ENCODE measurements at regions not wholly inside any gene's neighbourhood (a gene's known extent, or its start where the extent isn't known, plus 50 kb on each side); places are given as distances from the start of the nearest gene placed in this dataset.
"Not testable (repeated sequence)": the region's sequence is repeated elsewhere in the genome, so short reads cannot be mapped to it uniquely, and the experiment has no call there.

- Mint-ChIP-seq H3K27me3 (peaks cover 5% of the 10 kb centered on the region), H3K4me1 (no peaks in the 10 kb centered on the region), H3K4me3 (no peak overlapping the region), H3K36me3 (ENCODE audit: low read depth) (no peaks in the 10 kb centered on the region), H3K27ac (no peak overlapping the region), H3K9me3 (no peaks in the 10 kb centered on the region)
- no peak for ATAC-seq (replicated peaks)
Observed at GRCh38 chr2:67600946-67601345, 203.8 kb downstream of the ETAA1 start.

DNA sequence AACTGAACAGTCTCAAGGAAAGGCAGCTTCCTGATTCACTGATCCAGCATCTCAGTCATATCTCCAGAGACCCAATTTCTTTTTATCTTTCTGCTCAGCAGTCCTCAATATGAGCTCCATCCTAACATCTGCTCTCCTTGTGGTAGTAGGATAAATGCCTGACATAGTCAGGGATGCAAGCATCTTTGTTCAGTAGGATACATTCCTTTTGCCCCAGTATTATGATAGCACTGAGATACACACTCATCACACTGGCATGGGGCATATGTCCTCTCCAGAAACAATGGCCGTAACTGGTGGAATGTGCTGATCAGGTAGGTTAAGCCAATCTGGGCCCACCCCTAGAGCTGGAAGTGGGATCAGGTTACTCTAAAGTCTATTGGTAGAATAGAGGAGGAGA lies 207.2 kb downstream of the ETAA1 start:
- Mint-ChIP-seq H3K27me3 (peaks cover 5% of the 10 kb centered on the region), H3K27ac (no peak overlapping the region), H3K9me3 (no peaks in the 10 kb centered on the region), H3K4me1 (no peaks in the 10 kb centered on the region), H3K4me3 (no peak overlapping the region), H3K36me3 (ENCODE audit: low read depth) (no peaks in the 10 kb centered on the region)
- no peak for ATAC-seq (replicated peaks)

DNA sequence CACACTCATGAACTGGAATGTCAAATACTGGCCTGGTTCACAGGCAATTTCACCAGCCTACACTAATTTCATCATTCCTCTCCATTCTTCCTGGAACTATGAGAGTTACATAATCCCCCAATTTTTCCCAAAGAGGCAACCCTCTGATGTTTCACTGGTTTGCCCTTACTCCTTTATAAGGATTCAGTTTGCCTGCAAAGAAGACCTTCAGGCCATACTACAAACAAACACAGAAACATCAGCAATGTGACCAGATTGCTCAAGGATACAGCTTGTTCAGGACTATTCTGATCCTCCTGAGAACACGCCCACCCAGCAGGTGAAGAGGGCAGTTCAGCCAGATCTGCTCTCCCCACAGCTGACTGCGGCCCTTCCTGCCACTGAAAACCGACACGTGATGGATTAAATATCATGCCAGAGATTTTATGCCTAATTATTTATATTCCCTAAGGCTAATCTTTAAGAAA lies 215.5 kb downstream of the ETAA1 start:
- Mint-ChIP-seq H3K27me3 (no peaks in the 10 kb centered on the region), H3K9me3 (no peaks in the 10 kb centered on the region), H3K27ac (no peak overlapping the region), H3K4me1 (no peaks in the 10 kb centered on the region), H3K4me3 (no peak overlapping the region), H3K36me3 (ENCODE audit: low read depth) (no peaks in the 10 kb centered on the region)
- ATAC-seq (replicated peaks), result no peak

- no peak for ATAC-seq (replicated peaks)
- H3K9me3 Mint-ChIP-seq, result no peaks in the 10 kb centered on the region
- H3K4me3 Mint-ChIP-seq, result no peak overlapping the region
- no peaks in the 10 kb centered on the region for H3K36me3 Mint-ChIP-seq (ENCODE audit: low read depth)
- H3K27ac Mint-ChIP-seq, result no peak overlapping the region
- H3K4me1 Mint-ChIP-seq, result no peaks in the 10 kb centered on the region
- no peaks in the 10 kb centered on the region for H3K27me3 Mint-ChIP-seq
Observed at GRCh38 chr2:67613227-67613626, 216.1 kb downstream of the ETAA1 start.

DNA sequence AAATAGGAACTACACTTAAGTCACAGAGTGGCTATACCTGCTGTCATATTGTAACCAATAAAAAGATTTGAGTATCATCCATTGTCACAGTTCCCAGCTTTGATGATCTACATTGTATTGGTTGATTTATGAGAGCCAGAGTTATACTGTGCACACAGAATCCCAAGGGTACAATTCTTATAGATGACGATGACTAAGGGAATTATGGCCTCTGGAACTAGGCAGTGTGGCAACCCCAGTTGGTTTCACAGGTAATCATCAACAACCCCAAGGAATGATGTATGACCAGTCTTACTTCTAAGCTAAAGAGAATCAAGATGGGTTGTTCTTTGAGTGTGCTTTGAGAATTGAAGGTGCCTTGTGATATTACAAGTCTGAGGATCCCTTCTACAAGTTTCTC lies 217.3 kb downstream of the ETAA1 start:
- H3K4me1 Mint-ChIP-seq, result no peaks in the 10 kb centered on the region
- no peak for ATAC-seq (replicated peaks)
- no peaks in the 10 kb centered on the region for H3K36me3 Mint-ChIP-seq (ENCODE audit: low read depth)
- H3K27me3 Mint-ChIP-seq, result no peaks in the 10 kb centered on the region
- no peak overlapping the region for H3K4me3 Mint-ChIP-seq
- no peaks in the 10 kb centered on the region for H3K9me3 Mint-ChIP-seq
- no peak overlapping the region for H3K27ac Mint-ChIP-seq

DNA sequence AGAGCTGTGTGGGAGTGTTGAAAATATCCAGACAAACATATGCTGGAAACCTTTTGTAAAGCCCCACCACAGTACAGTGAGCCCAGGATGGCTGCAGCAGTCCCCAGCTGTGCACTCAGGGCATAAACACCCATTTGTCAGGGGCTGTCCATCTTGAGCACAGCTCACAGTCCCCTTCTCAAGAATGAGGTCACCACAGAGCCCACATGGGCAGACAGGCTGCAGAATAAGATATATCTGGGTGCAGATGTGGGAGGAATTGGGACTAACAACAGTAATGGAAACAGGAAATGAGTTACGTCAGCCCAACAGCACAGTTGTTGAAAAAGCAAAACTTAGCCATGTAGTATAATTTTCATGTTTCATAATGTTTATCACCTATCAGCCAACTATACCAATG lies 219.6 kb downstream of the ETAA1 start:
- H3K4me1 Mint-ChIP-seq, result no peaks in the 10 kb centered on the region
- H3K27me3 Mint-ChIP-seq, result no peaks in the 10 kb centered on the region
- no peaks in the 10 kb centered on the region for H3K9me3 Mint-ChIP-seq
- no peak overlapping the region for H3K4me3 Mint-ChIP-seq
- H3K36me3 Mint-ChIP-seq (ENCODE audit: low read depth), result no peaks in the 10 kb centered on the region
- no peak for ATAC-seq (replicated peaks)
- no peak overlapping the region for H3K27ac Mint-ChIP-seq

GRCh38 chr2:67619204-67619603 lies 222.1 kb downstream of the ETAA1 start:
- Mint-ChIP-seq H3K36me3 (ENCODE audit: low read depth) (no peaks in the 10 kb centered on the region), H3K4me3 (no peak overlapping the region), H3K4me1 (no peaks in the 10 kb centered on the region), H3K27me3 (no peaks in the 10 kb centered on the region), H3K27ac (no peak overlapping the region), H3K9me3 (no peaks in the 10 kb centered on the region)
- no peak for ATAC-seq (replicated peaks)

- not testable (repeated sequence) for H3K4me1 Mint-ChIP-seq; ATAC-seq (replicated peaks); H3K27me3 Mint-ChIP-seq; H3K27ac Mint-ChIP-seq; H3K4me3 Mint-ChIP-seq; H3K9me3 Mint-ChIP-seq; H3K36me3 Mint-ChIP-seq (ENCODE audit: low read depth)
Observed at GRCh38 chr2:67623741-67624140, 226.6 kb downstream of the ETAA1 start.

GRCh38 chr2:67625178-67625577 lies 228.0 kb downstream of the ETAA1 start:
- ATAC-seq (replicated peaks), result no peak
- no peak overlapping the region for H3K27ac Mint-ChIP-seq
- no peaks in the 10 kb centered on the region for H3K9me3 Mint-ChIP-seq
- no peaks in the 10 kb centered on the region for H3K27me3 Mint-ChIP-seq
- no peaks in the 10 kb centered on the region for H3K4me1 Mint-ChIP-seq
- no peaks in the 10 kb centered on the region for H3K36me3 Mint-ChIP-seq (ENCODE audit: low read depth)
- no peak overlapping the region for H3K4me3 Mint-ChIP-seq

GRCh38 chr2:67625690-67626475 lies 228.8 kb downstream of the ETAA1 start:
- Mint-ChIP-seq H3K4me1 (no peaks in the 10 kb centered on the region), H3K27ac (no peak overlapping the region), H3K4me3 (no peak overlapping the region), H3K27me3 (no peaks in the 10 kb centered on the region), H3K9me3 (no peaks in the 10 kb centered on the region), H3K36me3 (ENCODE audit: low read depth) (no peaks in the 10 kb centered on the region)
- no peak for ATAC-seq (replicated peaks)

- Mint-ChIP-seq H3K4me1 (no peaks in the 10 kb centered on the region), H3K27ac (no peak overlapping the region), H3K9me3 (no peaks in the 10 kb centered on the region), H3K27me3 (no peaks in the 10 kb centered on the region), H3K4me3 (no peak overlapping the region), H3K36me3 (ENCODE audit: low read depth) (no peaks in the 10 kb centered on the region)
- no peak for ATAC-seq (replicated peaks)
Observed at GRCh38 chr2:67626656-67627055, 229.5 kb downstream of the ETAA1 start.

DNA sequence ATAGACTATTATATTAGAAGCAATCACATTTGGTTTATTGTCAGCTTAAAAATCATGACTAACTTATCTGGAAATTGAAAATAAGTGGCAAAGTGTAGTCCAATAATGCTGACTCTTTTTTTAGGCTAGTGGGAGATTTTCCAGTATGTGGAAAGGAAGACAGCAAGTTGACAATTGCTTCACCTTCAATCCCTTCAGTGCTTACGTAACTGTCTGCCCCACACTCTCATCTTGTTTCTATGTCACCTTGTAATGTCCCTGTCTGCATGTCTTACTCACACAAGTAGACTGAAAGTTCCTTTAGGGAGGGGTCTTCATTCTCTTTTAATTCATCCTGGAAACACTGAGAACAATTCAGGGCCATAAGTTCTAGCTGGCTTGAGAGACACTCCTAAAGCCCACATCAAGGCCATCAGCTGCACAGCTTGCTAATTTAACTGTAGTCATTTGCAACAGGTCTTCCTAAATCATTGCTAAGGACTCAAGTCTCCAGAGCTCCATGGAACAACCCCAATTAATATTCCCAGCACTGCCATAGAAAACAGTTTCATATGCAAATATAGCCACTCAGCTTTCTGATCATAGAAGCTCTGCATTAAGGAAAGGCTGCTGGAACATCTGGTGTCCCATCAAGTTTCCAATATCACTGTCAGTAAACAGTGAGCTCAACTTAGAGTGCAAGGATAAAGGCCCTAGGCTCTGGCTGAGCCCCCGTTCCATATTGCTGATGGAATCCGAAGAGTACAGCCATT lies 230.5 kb downstream of the ETAA1 start:
- H3K9me3 Mint-ChIP-seq, result no peaks in the 10 kb centered on the region
- H3K27ac Mint-ChIP-seq, result no peak overlapping the region
- H3K27me3 Mint-ChIP-seq, result no peaks in the 10 kb centered on the region
- no peaks in the 10 kb centered on the region for H3K36me3 Mint-ChIP-seq (ENCODE audit: low read depth)
- no peaks in the 10 kb centered on the region for H3K4me1 Mint-ChIP-seq
- no peak overlapping the region for H3K4me3 Mint-ChIP-seq
- no peak for ATAC-seq (replicated peaks)

DNA sequence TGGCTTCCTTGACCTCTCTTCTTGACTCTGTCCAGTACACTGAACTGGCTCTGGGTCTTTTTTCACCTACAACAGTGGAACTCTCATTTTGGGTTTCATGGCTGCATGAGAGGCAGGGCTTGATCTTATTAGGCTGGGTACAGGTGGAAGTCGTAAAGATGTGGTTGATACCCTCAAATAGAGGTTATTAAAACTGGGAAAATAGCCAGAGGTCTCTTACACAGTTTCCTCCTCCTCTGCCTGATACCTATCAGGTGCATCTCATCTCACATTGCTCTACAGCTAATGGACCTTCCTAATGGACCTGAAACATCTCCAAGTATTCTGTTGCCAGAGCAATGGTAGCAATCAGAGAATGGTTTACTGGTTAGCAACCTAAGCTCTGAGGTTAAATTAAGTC lies 231.8 kb downstream of the ETAA1 start:
- Mint-ChIP-seq H3K36me3 (ENCODE audit: low read depth) (no peaks in the 10 kb centered on the region), H3K4me3 (no peak overlapping the region), H3K27ac (no peak overlapping the region), H3K4me1 (no peaks in the 10 kb centered on the region), H3K27me3 (no peaks in the 10 kb centered on the region), H3K9me3 (no peaks in the 10 kb centered on the region)
- ATAC-seq (replicated peaks), result no peak

GRCh38 chr2:67631483-67631882 lies 234.3 kb downstream of the ETAA1 start:
- ATAC-seq (replicated peaks), result no peak
- H3K27ac Mint-ChIP-seq, result no peak overlapping the region
- H3K27me3 Mint-ChIP-seq, result no peaks in the 10 kb centered on the region
- no peaks in the 10 kb centered on the region for H3K36me3 Mint-ChIP-seq (ENCODE audit: low read depth)
- no peak overlapping the region for H3K4me3 Mint-ChIP-seq
- H3K9me3 Mint-ChIP-seq, result peaks cover 3% of the 10 kb centered on the region
- H3K4me1 Mint-ChIP-seq, result no peaks in the 10 kb centered on the region

DNA sequence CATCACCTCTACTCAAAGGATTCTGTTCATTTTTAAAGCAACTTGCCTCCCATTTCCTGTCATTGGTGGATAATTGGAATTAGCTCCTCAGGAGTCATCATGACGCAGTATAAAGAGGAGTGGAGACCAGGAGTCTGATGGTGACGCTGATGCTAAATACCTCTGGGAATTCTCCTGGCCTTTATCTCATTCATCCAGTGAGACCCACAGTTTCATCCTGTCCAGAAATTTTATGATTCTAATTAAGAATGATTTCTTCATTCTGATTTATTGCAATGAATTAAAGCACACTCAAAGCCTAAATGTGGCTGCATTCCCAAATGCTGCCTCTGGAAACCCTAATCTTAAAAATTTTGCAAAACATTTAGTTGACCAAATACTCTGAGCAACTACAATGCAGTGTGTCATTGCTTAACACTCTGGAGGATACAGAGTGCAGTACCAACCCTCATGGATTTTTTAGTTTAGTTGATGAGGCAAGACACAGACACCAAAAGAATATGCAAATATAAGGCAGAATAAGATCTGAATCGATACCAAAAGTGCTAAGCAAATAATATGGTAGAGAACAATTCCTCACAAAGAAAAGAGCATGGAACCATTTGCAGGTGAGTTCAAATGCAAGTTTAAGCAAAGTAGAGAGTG lies 236.2 kb downstream of the ETAA1 start:
- no peaks in the 10 kb centered on the region for H3K36me3 Mint-ChIP-seq (ENCODE audit: low read depth)
- no peak for ATAC-seq (replicated peaks)
- no peaks in the 10 kb centered on the region for H3K4me1 Mint-ChIP-seq
- peaks cover 3% of the 10 kb centered on the region for H3K9me3 Mint-ChIP-seq
- H3K27me3 Mint-ChIP-seq, result peaks cover 6% of the 10 kb centered on the region
- no peak overlapping the region for H3K27ac Mint-ChIP-seq
- no peak overlapping the region for H3K4me3 Mint-ChIP-seq

Measured in activated T-helper 17 cell treated with anti-CD3 and anti-CD28 coated beads, Interleukin-2, amount 50 U/mL, for 72 hours (primary cell).